ENCODE measurements at regions not wholly inside any gene's neighbourhood (a gene's known extent, or its start where the extent isn't known, plus 50 kb on each side); places are given as distances from the start of the nearest gene placed in this dataset.

DNA sequence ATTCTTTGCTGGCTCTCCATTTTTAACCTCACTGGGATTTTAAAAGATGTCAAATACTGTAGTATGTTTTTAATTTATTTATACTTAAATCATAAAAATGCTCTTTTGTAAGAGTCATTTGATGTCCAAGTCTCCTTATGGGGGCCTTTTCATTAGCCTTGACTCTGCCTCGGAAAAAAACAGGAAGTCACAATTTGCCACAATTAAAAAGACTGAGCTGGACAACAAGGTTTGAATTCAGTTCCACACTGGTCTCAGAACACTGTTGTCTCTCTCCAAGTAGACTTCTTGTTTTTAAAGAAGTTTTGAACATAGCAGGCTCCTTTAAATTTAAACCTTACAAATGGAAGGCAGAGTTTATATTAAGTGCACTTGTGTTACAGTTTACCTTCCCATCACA lies 444.2 kb downstream of the ACTL7B start:
- Histone ChIP-seq H3K27me3 (no peaks in the 10 kb centered on the region), H3K4me3 (no peak overlapping the region), H3K4me1 (peaks cover 4 to 47% (median 9%) of the 10 kb centered on the region in 3 donors), H3K9me3 (no peaks in the 10 kb centered on the region), H3K27ac (peak overlapping the region in 1 of 4 donors; percentile 4), H3K36me3 (no peaks in the 10 kb centered on the region)
- WGBS, 2 donors = 48 to 58% methylated on average over 1 of the region's 1 CpG
- intact Hi-C loops (cut with DNase I) = no loop called here
- no peak for DNase-seq
- TF ChIP-seq, protein P1, sequence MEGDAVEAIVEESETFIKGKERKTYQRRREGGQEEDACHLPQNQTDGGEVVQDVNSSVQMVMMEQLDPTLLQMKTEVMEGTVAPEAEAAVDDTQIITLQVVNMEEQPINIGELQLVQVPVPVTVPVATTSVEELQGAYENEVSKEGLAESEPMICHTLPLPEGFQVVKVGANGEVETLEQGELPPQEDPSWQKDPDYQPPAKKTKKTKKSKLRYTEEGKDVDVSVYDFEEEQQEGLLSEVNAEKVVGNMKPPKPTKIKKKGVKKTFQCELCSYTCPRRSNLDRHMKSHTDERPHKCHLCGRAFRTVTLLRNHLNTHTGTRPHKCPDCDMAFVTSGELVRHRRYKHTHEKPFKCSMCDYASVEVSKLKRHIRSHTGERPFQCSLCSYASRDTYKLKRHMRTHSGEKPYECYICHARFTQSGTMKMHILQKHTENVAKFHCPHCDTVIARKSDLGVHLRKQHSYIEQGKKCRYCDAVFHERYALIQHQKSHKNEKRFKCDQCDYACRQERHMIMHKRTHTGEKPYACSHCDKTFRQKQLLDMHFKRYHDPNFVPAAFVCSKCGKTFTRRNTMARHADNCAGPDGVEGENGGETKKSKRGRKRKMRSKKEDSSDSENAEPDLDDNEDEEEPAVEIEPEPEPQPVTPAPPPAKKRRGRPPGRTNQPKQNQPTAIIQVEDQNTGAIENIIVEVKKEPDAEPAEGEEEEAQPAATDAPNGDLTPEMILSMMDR (IDR thresholded peaks at IDR 0.05) = no peak
- no peak for TF ChIP-seq POLR2A (IDR thresholded peaks at IDR 0.05)

DNA sequence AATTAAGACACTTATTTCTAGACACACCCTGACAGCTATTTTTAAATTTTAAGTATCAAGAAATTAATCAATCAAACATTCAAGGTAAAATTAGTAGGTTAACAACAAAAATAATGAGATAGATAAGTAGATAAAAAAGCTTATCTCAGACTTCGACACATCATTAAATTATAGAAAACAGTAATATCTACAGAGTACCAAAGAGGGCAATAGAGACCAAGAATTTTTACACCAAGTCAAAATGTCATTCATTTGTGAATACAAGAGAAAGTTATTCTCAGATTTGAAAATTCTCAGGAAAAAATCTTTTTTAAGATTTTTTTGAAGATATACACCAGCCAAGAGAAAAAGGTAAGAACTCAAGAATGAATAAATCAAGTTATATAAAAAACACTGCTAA lies 445.6 kb downstream of the ACTL7B start:
- intact Hi-C loops (cut with DNase I) = no loop called here
- 93 to 100% methylated on average over 1 of the region's 1 CpG for WGBS, 2 donors
- H3K4me1 ChIP-seq = peaks cover 0 to 32% (median 9%) of the 10 kb centered on the region in 3 donors
- TF ChIP-seq, protein P1 (IDR thresholded peaks at IDR 0.05) = no peak
- no peak for TF ChIP-seq POLR2A (IDR thresholded peaks at IDR 0.05)
- H3K27ac ChIP-seq = no peak overlapping the region
- no peaks in the 10 kb centered on the region for H3K9me3 ChIP-seq
- no peaks in the 10 kb centered on the region for H3K27me3 ChIP-seq
- no peak for DNase-seq
- H3K36me3 ChIP-seq = no peaks in the 10 kb centered on the region
- no peak overlapping the region for H3K4me3 ChIP-seq

DNA sequence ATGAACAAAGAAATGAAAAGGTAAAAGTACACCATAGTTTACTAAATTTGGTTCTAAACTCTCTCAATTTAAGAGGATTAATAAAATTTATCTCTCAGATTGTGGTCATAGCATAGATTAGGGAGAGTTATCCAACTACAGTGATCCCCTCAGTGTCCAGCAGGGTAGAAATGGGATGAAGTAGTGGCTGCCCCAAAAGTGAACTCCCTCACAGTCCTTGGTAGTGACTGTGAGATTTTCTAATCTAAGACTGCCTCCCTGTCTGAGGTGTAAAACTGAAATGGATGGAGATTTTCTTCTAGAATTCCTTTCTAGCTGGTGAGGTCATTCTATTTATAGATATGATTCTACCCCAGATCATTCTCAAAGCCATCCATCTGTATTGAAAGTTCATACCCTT lies 455.5 kb downstream of the ACTL7B start:
- no peak overlapping the region for H3K4me3 ChIP-seq
- H3K4me1 ChIP-seq = no peaks in the 10 kb centered on the region
- DNase-seq = no peak
- TF ChIP-seq, protein P1 (IDR thresholded peaks at IDR 0.05) = peak in 1 of 6 experiments; percentile 6
- TF ChIP-seq POLR2A (IDR thresholded peaks at IDR 0.05) = no peak
- intact Hi-C loops (cut with DNase I) = no loop called here
- H3K27ac ChIP-seq = no peak overlapping the region
- no peaks in the 10 kb centered on the region for H3K36me3 ChIP-seq
- H3K27me3 ChIP-seq = no peaks in the 10 kb centered on the region
- H3K9me3 ChIP-seq = no peaks in the 10 kb centered on the region

DNA sequence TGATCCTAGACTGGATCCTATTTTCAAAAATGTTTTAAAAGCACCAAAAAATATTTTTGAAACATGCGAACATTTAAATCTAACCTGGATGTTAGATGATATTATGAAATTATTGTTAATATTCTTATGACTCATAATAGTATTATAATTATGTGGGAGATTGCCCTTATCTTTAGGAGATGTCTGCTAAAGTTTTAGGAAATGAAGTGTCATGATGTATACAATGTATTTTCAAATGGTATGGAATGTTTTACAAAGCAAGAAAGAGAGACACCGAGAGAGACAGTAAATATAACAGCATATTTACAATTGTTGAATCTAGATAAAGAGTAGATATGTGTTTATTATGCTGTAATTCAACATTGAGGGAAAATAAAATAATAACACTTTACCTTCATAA lies 455.9 kb downstream of the ACTL7B start:
- no peak for TF ChIP-seq POLR2A (IDR thresholded peaks at IDR 0.05)
- TF ChIP-seq, protein P1 (IDR thresholded peaks at IDR 0.05) = no peak
- no peaks in the 10 kb centered on the region for H3K4me1 ChIP-seq
- no peaks in the 10 kb centered on the region for H3K27me3 ChIP-seq
- 86 to 89% methylated on average over 2 of the region's 2 CpGs for WGBS, 2 donors
- no peak overlapping the region for H3K4me3 ChIP-seq
- H3K27ac ChIP-seq = no peak overlapping the region
- H3K36me3 ChIP-seq = no peaks in the 10 kb centered on the region
- no peak for DNase-seq
- H3K9me3 ChIP-seq = no peaks in the 10 kb centered on the region
- intact Hi-C loops (cut with DNase I) = no loop called here

DNA sequence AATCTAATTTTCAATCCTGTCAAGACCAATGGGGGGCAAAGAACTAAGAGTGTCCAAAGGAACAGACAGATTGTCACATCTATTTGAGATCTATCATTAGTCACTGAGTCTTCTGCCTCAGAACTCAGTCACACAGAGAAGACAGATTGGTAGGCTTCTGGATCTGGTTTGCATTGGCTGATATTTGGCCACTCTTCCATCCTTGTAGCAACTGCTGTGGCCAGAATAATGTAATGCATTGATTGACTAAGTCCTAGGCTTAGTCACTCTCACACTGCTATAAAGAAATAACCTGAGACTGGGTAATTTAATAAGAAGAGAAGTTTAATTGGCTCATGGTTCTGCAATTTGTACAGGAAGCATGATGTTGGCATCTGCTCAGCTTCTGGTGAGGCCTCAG lies 458.5 kb downstream of the ACTL7B start:
- Histone ChIP-seq H3K4me1 (peaks cover 0 to 3% (median 0%) of the 10 kb centered on the region in 3 donors), H3K27me3 (no peaks in the 10 kb centered on the region), H3K27ac (no peak overlapping the region), H3K36me3 (no peaks in the 10 kb centered on the region), H3K9me3 (no peaks in the 10 kb centered on the region), H3K4me3 (no peak overlapping the region)
- DNase-seq = no peak
- TF ChIP-seq, protein P1 (IDR thresholded peaks at IDR 0.05) = no peak
- TF ChIP-seq POLR2A (IDR thresholded peaks at IDR 0.05) = no peak
- intact Hi-C loops (cut with DNase I) = no loop called here
